ENCODE measurements at regions not wholly inside any gene's neighbourhood (a gene's known extent, or its start where the extent isn't known, plus 50 kb on each side); places are given as distances from the start of the nearest gene placed in this dataset.

DNA sequence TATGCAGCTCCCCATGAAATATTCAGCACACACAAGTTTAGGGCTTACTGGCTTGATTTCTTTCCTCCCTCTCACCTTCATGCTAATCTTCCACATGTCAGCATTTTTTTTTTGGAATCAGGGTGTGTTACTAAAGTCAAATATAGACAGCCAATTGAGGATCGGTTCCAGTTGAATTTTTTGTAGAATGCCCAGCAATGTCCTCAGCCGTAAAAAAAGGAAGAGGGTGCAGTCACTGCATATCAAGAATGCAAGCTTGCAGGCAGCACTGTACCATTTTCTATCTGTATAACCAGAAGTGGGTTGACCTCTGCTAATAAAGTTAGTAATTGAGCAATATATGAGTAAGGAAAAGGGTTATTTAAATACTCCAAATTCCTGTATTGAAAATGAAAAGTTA is 51.4 kb upstream of the CHMP2B start:
- intact Hi-C loops (cut with micrococcal nuclease) = no loop called here

DNA sequence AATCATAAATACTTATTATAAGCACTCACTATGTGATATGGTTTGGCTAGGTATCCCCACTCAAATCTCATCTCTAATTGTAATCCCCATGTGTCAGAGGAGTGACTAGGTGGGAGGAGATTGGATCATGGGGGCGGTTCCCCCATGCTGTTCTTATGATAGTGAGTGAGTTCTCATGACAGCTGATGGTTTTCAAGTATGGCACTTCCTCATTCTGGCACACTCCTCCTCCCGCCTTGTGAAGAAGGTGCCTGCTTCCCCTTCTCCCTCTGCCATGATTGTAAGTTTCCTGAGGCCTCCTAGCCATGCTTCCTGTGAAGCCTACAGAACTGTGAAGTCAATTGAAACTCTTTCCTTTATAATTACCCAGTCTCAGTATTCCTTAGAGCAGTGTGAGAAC is 53.3 kb upstream of the CHMP2B start:
- intact Hi-C loops (cut with micrococcal nuclease) = no loop called here

- intact Hi-C loops (cut with micrococcal nuclease) = no loop called here
Observed at GRCh38 chr3:87173071-87173470, 54.0 kb upstream of the CHMP2B start.

- intact Hi-C loops (cut with micrococcal nuclease) = loop anchor here (1.0 kb wide), 2 partner anchors 198 to 394 kb away; no protein-coding TSS in a partner anchor
Observed at GRCh38 chr3:87167628-87168456, 59.3 kb upstream of the CHMP2B start.

GRCh38 chr3:87164245-87164644 is 62.9 kb upstream of the CHMP2B start:
- intact Hi-C loops (cut with micrococcal nuclease) = no loop called here

DNA sequence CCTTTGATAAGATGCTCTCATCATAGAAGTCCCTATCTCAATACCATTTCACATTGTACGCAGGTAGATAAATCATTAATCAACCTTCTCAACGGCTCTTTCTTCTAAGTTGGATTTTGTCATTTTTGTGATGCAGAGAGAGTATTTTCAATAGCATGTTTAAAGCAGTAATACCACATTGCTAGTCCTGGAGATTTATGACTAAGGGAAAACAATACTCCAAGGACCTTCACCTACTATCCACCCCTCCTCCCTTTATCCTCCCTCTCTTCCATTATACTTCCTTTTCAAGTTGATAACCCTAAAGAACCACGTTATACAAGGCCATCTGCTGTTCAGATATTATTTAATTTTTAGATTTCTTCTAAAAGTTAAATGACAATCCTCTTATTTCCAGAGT is 65.3 kb upstream of the CHMP2B start:
- intact Hi-C loops (cut with micrococcal nuclease) = no loop called here

- intact Hi-C loops (cut with micrococcal nuclease) = no loop called here
Observed at GRCh38 chr3:87161417-87161816, 65.7 kb upstream of the CHMP2B start.

- intact Hi-C loops (cut with micrococcal nuclease) = no loop called here
Observed at GRCh38 chr3:87161013-87161412, 66.1 kb upstream of the CHMP2B start.

GRCh38 chr3:87158823-87159222 is 68.3 kb upstream of the CHMP2B start:
- intact Hi-C loops (cut with micrococcal nuclease) = no loop called here

GRCh38 chr3:87148020-87148419 is 79.1 kb upstream of the CHMP2B start:
- intact Hi-C loops (cut with micrococcal nuclease) = no loop called here

DNA sequence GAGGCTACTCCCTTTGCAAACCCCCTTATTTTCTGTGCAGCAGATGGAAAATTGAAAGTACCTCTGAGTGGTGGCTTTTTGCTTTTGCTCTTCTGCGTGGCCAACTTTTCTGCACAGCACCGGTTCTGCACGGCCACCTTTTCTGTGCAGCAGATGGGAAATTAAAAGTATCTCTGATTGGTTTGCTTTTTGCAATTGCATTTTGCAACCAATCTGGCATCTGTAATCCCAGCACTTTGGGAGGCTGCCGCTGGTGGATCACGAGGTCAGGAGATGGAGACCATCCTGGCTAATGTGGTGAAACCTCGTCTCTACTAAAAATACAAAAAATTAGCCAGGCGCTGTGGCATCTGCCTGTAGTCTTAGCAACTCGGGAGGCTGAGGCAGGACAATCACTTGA is 79.5 kb upstream of the CHMP2B start:
- intact Hi-C loops (cut with micrococcal nuclease) = no loop called here

GRCh38 chr3:87145553-87145952 is 81.6 kb upstream of the CHMP2B start:
- intact Hi-C loops (cut with micrococcal nuclease) = no loop called here

- intact Hi-C loops (cut with micrococcal nuclease) = no loop called here
Observed at GRCh38 chr3:87136066-87136596, 91.0 kb upstream of the CHMP2B start.

DNA sequence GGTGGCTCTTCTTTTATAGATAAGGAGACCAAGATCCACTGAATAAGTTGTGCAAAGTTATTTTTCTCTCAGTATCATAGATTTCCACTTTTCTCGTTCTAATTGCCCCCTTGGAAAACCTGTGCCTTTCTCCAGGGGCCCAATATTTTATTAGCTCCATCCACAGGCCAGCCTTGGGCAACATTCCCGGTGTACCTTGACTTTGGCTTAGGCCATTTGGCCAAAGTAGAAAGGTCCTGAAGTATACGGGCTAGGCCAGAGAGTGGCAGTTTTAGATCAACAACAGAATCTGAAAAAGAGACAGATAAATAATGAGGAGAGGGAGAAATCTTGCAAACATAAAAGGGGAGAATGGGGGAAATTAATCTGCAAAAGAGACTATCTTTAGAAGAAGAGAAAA is 91.7 kb upstream of the CHMP2B start:
- intact Hi-C loops (cut with micrococcal nuclease) = no loop called here

DNA sequence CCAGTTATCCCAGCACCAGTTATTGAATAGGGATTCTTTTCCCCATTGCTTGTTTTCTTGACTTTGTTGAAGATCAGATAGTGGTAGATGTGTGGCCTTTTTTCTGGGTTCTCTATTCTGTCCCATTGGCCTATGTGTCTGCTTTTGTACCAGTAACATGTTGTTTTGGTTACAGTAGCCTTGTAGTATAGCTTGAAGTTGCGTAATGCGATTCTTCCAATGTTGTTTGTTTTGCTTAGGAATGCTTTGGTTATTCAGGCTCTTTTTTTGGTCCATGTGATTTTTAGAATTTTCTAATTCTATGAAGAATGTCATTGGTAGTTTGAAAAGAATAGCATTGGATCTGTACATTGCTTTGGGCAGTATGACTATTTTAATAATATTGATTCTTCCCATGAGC is 94.3 kb upstream of the CHMP2B start:
- intact Hi-C loops (cut with micrococcal nuclease) = no loop called here

DNA sequence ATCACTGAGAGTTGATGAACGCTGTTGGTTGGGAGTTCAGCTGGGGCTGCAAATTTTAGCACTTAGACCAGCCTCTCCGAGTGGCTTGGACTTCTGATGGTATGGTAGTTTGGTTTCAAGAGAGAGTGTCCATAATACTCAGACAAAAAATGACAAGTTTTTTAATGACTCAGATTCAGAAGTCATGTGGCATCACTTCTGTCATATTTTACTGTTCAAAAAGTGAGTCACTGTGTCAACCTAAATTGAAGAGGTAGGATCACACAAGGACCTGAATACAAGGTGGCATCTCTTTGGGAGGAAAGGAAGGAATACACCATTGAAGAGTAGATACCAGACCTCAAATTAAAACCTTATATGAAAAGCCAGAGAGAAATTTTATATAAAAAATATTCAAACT is 99.1 kb upstream of the CHMP2B start:
- intact Hi-C loops (cut with micrococcal nuclease) = no loop called here

DNA sequence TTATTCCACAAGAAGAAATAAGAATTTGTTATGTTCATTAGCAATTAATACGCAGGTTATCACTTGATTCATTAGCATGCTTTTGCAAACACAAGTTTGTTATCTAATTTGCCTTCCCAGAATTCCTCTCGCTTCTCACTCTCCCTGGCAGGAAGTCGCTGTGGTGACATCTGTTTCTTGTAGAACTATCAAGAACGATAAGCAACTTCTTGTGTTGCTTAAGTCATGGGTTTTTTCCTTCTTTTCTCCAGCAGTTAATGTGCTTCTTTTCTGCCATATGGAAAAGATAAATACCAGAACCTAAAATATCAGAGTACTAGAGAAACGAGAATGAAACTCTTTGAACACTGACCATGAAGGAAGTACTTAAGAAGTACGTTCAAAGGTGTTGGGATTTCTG is 99.8 kb upstream of the CHMP2B start:
- intact Hi-C loops (cut with micrococcal nuclease) = no loop called here

- intact Hi-C loops (cut with micrococcal nuclease) = no loop called here
Observed at GRCh38 chr3:87126321-87126720, 100.8 kb upstream of the CHMP2B start.

DNA sequence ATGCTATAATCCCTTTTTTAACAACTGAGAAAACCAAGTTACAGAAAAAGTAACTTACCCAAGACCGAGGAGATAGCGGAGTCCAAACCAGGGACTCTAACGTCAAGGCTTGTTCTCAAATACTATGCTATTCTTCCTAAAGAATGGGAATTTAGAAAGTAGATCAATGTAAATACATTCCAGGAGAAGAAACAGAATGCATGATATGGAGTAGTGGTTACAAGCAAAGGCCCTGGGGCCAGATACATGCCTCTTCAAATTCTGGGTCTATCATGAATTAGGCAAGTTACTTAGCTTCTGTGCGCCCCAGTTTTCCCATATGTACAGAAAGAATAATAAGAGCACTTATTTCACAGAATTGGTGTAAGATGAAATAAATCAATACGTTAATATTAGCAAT is 102.0 kb upstream of the CHMP2B start:
- intact Hi-C loops (cut with micrococcal nuclease) = no loop called here

GRCh38 chr3:87122766-87123165 is 104.3 kb upstream of the CHMP2B start:
- intact Hi-C loops (cut with micrococcal nuclease) = no loop called here

DNA sequence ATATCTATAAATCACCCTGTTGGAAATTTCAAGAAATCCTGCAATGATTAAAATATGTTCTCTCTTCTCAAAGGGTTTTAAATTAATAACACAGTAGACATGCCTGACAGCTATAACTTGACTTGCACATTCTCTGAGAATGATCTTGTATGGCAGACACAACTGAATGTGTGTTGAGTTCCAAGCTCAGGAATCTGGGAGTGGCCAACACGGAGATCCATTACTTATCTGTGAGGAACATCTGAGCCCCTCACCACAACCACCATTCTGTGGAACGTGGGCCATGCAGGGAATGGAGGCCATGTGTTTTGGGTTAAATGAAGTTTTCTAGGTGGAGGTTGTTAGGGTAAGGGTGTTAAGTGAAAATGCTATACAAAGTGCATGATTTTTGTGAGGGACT is 105.3 kb upstream of the CHMP2B start:
- intact Hi-C loops (cut with micrococcal nuclease) = no loop called here

DNA sequence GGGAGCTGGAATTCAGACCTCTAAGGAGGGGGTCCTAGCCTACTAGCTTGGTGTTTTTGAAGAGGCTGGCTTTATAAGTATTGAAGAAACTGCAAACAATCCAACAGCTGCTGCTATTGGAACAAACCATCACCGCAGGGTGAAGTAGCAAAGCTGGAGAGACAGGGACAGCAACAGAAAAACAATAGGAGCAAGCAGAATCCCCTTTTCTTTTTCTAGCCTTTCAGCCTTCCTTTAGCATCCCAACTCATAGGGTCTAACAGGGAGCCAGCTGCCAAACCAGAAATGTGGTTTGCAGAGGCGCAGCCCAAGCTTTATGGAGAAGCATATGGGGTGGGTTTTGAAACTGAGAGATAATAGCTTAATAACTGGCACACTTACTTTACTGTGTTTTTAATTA is 106.2 kb upstream of the CHMP2B start:
- intact Hi-C loops (cut with micrococcal nuclease) = no loop called here

DNA sequence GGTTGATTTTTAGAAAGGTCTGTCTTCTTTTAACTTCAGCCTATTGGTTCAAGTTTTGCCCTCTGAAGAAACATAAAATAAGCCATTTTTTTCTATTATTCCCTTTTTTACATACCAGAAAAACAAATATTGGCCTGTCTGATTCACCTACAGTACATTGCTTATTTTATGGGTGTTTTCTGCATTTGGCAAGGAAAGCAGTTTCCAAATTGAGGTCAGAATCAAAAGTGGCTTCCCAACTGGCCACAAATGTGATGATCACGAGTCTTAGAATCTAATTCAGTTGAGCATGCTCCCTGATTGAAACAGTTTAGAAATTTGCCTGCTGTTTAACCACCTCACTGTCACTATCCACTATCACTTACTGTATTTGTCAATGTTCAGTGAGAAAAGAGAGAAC is 106.9 kb upstream of the CHMP2B start:
- intact Hi-C loops (cut with micrococcal nuclease) = no loop called here

Measured in T-helper 2 cell treated with Interferon-gamma antibody and Interleukin-4, amounts not matched to agents 100 ng/mL and 5 ng/mL, for 36 hours (primary cell).